ENCODE measurements at regions not wholly inside any gene's neighbourhood (a gene's known extent, or its start where the extent isn't known, plus 50 kb on each side); places are given as distances from the start of the nearest gene placed in this dataset.

GRCh38 chr21:25359724-25360123 lies 247.6 kb downstream of the MRPL39 start:
- TF ChIP-seq CTCF (IDR thresholded peaks at IDR 0.05) (no peak), POLR2A (IDR thresholded peaks at IDR 0.05) (no peak)
